Ovary (tissue), 7 donors: ENCODE measurements at regions not wholly inside any gene's neighbourhood (a gene's known extent, or its start where the extent isn't known, plus 50 kb on each side); places are given as distances from the start of the nearest gene placed in this dataset.

ENCODE experiments used
- DNase-seq, 5 donors: peaks; one replicate each; pipeline ENCODE4 v3.0.0-alpha.2; 2019 to 2020
- H3K27ac ChIP-seq, 2 donors: fragments of 200-600 bp; one replicate each; pipeline versions ENCODE4 v1.5.1 to v1.8.0; 2019 to 2022
- H3K27me3 ChIP-seq: fragments of 200-600 bp; one replicate; pipeline ENCODE4 v1.8.0; 2022
- H3K36me3 ChIP-seq: fragments of 200-600 bp; sonication (generic); one replicate; pipeline ENCODE4 v1.5.1; 2019
- H3K4me1 ChIP-seq: one replicate; pipeline ENCODE4 v1.8.1; 2013; ENCODE audit warnings: mild to moderate bottlenecking, moderate library complexity; ENCODE audit not compliant: insufficient read depth
- H3K4me3 ChIP-seq: fragments of 200-600 bp; sonication (generic); one replicate; pipeline ENCODE4 v1.5.1; 2017
- H3K9me3 ChIP-seq, 2 donors: fragments of 200-600 bp in 1 of 2; sonication (generic) in 1 of 2; one replicate each; pipeline versions ENCODE4 v1.5.1 to v1.8.1; 2013 to 2019; ENCODE audit warnings: mild to moderate bottlenecking in 1 of 2, moderate library complexity in 1 of 2
- CTCF ChIP-seq, 3 donors: fragments of 450-650 bp in 2 of 3; fragments of 200-600 bp in 1 of 3; IDR thresholded peaks; one replicate each; pipeline versions ENCODE4 v1.5.1 to v1.8.0; 2016 to 2022; ENCODE audit warnings: antibody characterized with exemption in 3 of 3, mild to moderate bottlenecking in 1 of 3
- EP300 ChIP-seq: sonication (generic); formaldehyde crosslinking; IDR thresholded peaks from one replicate; pipeline ENCODE4 v1.6.1; 2017; ENCODE audit warnings: antibody characterized with exemption
- POLR2A ChIP-seq: fragments of 450-650 bp; IDR thresholded peaks from one replicate; pipeline ENCODE4 v1.6.1; 2017; ENCODE audit warnings: antibody characterized with exemption, mild to moderate bottlenecking, moderate library complexity
- WGBS, 3 donors: extraction: QIAGEN DNeasy Blood & Tissue Kit in 1 of 3; methylation state at CpG; one replicate each; pipeline versions ENCODE4 v1.1.5 to v1.1.7; 2013 to 2017; 5-methylcytosine and 5-hydroxymethylcytosine counted together
- intact Hi-C, 4 donors: fragments of 100-400 bp; cut with DNase I; formaldehyde crosslinking; loops; one replicate each; pipeline versions ENCODE4 v1.11.0 to v1.15.1; 2022 to 2023
- donor health status: DM: no; HTN: no; CAD: no; lungs with moderate emphysema.
- donor health status: DM: no; HTN: no; CAD: no.
- donor health status: Bipolar disorder and iron deficiency.
- donor health status: DM: no; HTN: no; CAD: no.
- donor health status: DM: yes; HTN: yes; CAD: no.

GRCh38 chr2:193783681-193784080, 1588.9 kb upstream of the TMEFF2 start:
- intact Hi-C loops: no loop called here
- no peak overlapping the region for H3K27ac ChIP-seq
- no peak overlapping the region for H3K4me3 ChIP-seq

GRCh38 chr2:193778293-193778692, 1583.6 kb upstream of the TMEFF2 start:
- intact Hi-C loops: no loop called here
- no peak overlapping the region for H3K27ac ChIP-seq
- H3K36me3 ChIP-seq: no peaks in the 10 kb centered on the region
- no peak overlapping the region for H3K4me3 ChIP-seq
- WGBS, 3 donors: 89 to 93% (median 91%) methylated on average over 4 of the region's 4 CpGs
- no peak for TF ChIP-seq CTCF (IDR thresholded peaks at IDR 0.05)
- no peak for TF ChIP-seq EP300
- no peak for TF ChIP-seq POLR2A
- no peak for DNase-seq
- H3K9me3 ChIP-seq: no peaks in the 10 kb centered on the region
- no peaks in the 10 kb centered on the region for H3K27me3 ChIP-seq
- H3K4me1 ChIP-seq: no peaks in the 10 kb centered on the region

More at GRCh38 chr2:193783681-193784080, 1588.9 kb upstream of the TMEFF2 start:
- TF ChIP-seq POLR2A (no peak), EP300 (no peak), CTCF (IDR thresholded peaks at IDR 0.05) (no peak)
- H3K36me3 ChIP-seq: no peaks in the 10 kb centered on the region
- no peak for DNase-seq
- H3K4me1 ChIP-seq: no peaks in the 10 kb centered on the region
- H3K27me3 ChIP-seq: no peaks in the 10 kb centered on the region
- 17 to 33% (median 18%) methylated on average over 2 of the region's 2 CpGs for WGBS, 3 donors
- H3K9me3 ChIP-seq: no peaks in the 10 kb centered on the region

GRCh38 chr2:193776988-193777387, 1582.3 kb upstream of the TMEFF2 start:
- H3K27ac ChIP-seq: no peak overlapping the region
- TF ChIP-seq EP300: no peak
- TF ChIP-seq POLR2A: no peak
- no peak for TF ChIP-seq CTCF (IDR thresholded peaks at IDR 0.05)
- WGBS, 3 donors: 76 to 88% (median 86%) methylated on average over 1 of the region's 1 CpG
- no peaks in the 10 kb centered on the region for H3K4me1 ChIP-seq
- DNase-seq: no peak
- no peaks in the 10 kb centered on the region for H3K9me3 ChIP-seq
- no peak overlapping the region for H3K4me3 ChIP-seq
- intact Hi-C loops: no loop called here
- H3K27me3 ChIP-seq: no peaks in the 10 kb centered on the region
- no peaks in the 10 kb centered on the region for H3K36me3 ChIP-seq

- Histone ChIP-seq H3K9me3 (no peaks in the 10 kb centered on the region), H3K4me1 (no peaks in the 10 kb centered on the region), H3K27me3 (no peaks in the 10 kb centered on the region), H3K27ac (no peak overlapping the region), H3K36me3 (no peaks in the 10 kb centered on the region), H3K4me3 (no peak overlapping the region)
- WGBS, 3 donors: 46 to 54% (median 47%) methylated on average over 2 of the region's 2 CpGs
- DNase-seq: no peak
- TF ChIP-seq CTCF (IDR thresholded peaks at IDR 0.05) (no peak), POLR2A (no peak), EP300 (no peak)
- intact Hi-C loops: no loop called here
These were observed 1579.4 kb upstream of the TMEFF2 start for GRCh38 chr2:193774166-193774565.

GRCh38 chr2:193751299-193751698, 1556.6 kb upstream of the TMEFF2 start:
- no peak for TF ChIP-seq POLR2A
- TF ChIP-seq CTCF (IDR thresholded peaks at IDR 0.05): no peak
- TF ChIP-seq EP300: no peak
- DNase-seq: no peak
- no peaks in the 10 kb centered on the region for H3K9me3 ChIP-seq
- no peak overlapping the region for H3K27ac ChIP-seq
- H3K4me3 ChIP-seq: no peak overlapping the region
- WGBS, 3 donors: 76 to 79% (median 78%) methylated on average over 2 of the region's 2 CpGs
- intact Hi-C loops: no loop called here
- no peaks in the 10 kb centered on the region for H3K36me3 ChIP-seq
- no peaks in the 10 kb centered on the region for H3K27me3 ChIP-seq
- H3K4me1 ChIP-seq: no peaks in the 10 kb centered on the region
